H9 (cell line): ENCODE measurements at regions not wholly inside any gene's neighbourhood (a gene's known extent, or its start where the extent isn't known, plus 50 kb on each side); places are given as distances from the start of the nearest gene placed in this dataset.

ENCODE experiments used
- DNase-seq: peaks from one replicate; pipeline ENCODE4 v3.0.0-alpha.2; 2017
- H2AFZ ChIP-seq: one replicate; pipeline ENCODE4 v1.6.1; 2013; ENCODE audit warnings: mild to moderate bottlenecking, low read length, control low read depth, moderate library complexity
- H2AK5ac ChIP-seq: 2 replicates; pipeline ENCODE4 v1.6.1; 2013; ENCODE audit warnings: low read length, control low read depth, mixed read lengths; ENCODE audit not compliant: insufficient read length
- H2BK120ac ChIP-seq: one replicate; pipeline ENCODE4 v1.6.1; 2013; ENCODE audit warnings: low read depth, mild to moderate bottlenecking, low read length, control low read depth, inconsistent platforms; ENCODE audit not compliant: poor library complexity, severe bottlenecking
- H2BK12ac ChIP-seq: 2 replicates; pipeline ENCODE4 v1.6.1; 2013; ENCODE audit warnings: low read length, control low read depth, mixed read lengths, low read depth; ENCODE audit not compliant: insufficient read length
- H2BK15ac ChIP-seq: 2 replicates; pipeline ENCODE4 v1.6.1; 2013; ENCODE audit warnings: low read depth, low read length, control low read depth
- H2BK20ac ChIP-seq: one replicate; pipeline ENCODE4 v1.6.1; 2013; ENCODE audit warnings: low read depth, mild to moderate bottlenecking, low read length, control low read depth, inconsistent platforms; ENCODE audit not compliant: poor library complexity, severe bottlenecking
- H2BK5ac ChIP-seq: 2 replicates; pipeline ENCODE4 v1.6.1; 2013; ENCODE audit warnings: low read length, control low read depth, mixed read lengths; ENCODE audit not compliant: insufficient read length
- H3K14ac ChIP-seq: 2 replicates; pipeline ENCODE4 v1.6.1; 2013; ENCODE audit warnings: low read length, control low read depth; ENCODE audit not compliant: insufficient read depth
- H3K18ac ChIP-seq: 2 replicates; pipeline ENCODE4 v1.6.1; 2013; ENCODE audit warnings: low read depth, mild to moderate bottlenecking, mixed read lengths, low read length, control low read depth; ENCODE audit not compliant: insufficient read length
- H3K23ac ChIP-seq: 2 replicates; pipeline ENCODE4 v1.6.1; 2013; ENCODE audit warnings: low read length, control low read depth, mixed read lengths, low read depth; ENCODE audit not compliant: insufficient read length
- H3K23me2 ChIP-seq: 2 replicates; pipeline ENCODE4 v1.6.1; 2013; ENCODE audit warnings: low read depth, mild to moderate bottlenecking, mixed read lengths, low read length, control low read depth; ENCODE audit not compliant: insufficient read length, poor library complexity, severe bottlenecking
- H3K27ac ChIP-seq: 2 replicates; pipeline ENCODE4 v1.5.1; 2013; ENCODE audit warnings: low read length, control low read depth, mixed read lengths, low read depth; ENCODE audit not compliant: insufficient read length
- H3K27me3 ChIP-seq: 2 replicates; pipeline ENCODE4 v1.6.1; 2013; ENCODE audit warnings: low read length, control low read depth, inconsistent platforms; ENCODE audit not compliant: insufficient read depth
- H3K4ac ChIP-seq: 2 replicates; pipeline ENCODE4 v1.6.1; 2013; ENCODE audit warnings: low read depth, mild to moderate bottlenecking, control low read depth, inconsistent platforms, low read length, moderate library complexity
- H3K4me1 ChIP-seq: 2 replicates; pipeline ENCODE4 v1.6.1; 2013; ENCODE audit warnings: low read length, control low read depth, inconsistent platforms; ENCODE audit not compliant: insufficient read depth
- H3K4me2 ChIP-seq: 2 replicates; pipeline ENCODE4 v1.6.1; 2013; ENCODE audit warnings: low read length, control low read depth, mixed read lengths; ENCODE audit not compliant: insufficient read length, insufficient read depth
- H3K56ac ChIP-seq: 2 replicates; pipeline ENCODE4 v1.6.1; 2013; ENCODE audit warnings: low read depth, mild to moderate bottlenecking, mixed read lengths, low read length, control low read depth; ENCODE audit not compliant: insufficient read length
- H3K79me1 ChIP-seq: 2 replicates; pipeline ENCODE4 v1.6.1; 2013; ENCODE audit warnings: low read depth, mild to moderate bottlenecking, moderate library complexity, low read length, control low read depth, inconsistent platforms; ENCODE audit not compliant: insufficient read depth, poor library complexity, severe bottlenecking
- H3K79me2 ChIP-seq: 2 replicates; pipeline ENCODE4 v1.6.1; 2013; ENCODE audit warnings: low read length, control low read depth, inconsistent platforms; ENCODE audit not compliant: insufficient read depth
- H3K9ac ChIP-seq: 2 replicates; pipeline ENCODE4 v1.6.1; 2013; ENCODE audit warnings: low read length, control low read depth, mixed read lengths; ENCODE audit not compliant: insufficient read length; ENCODE audit errors: extremely low read depth
- H3K9me3 ChIP-seq: one replicate; pipeline ENCODE4 v1.6.1; 2013; ENCODE audit warnings: low read depth, low read length, inconsistent platforms; ENCODE audit not compliant: control insufficient read depth
- H3T11ph ChIP-seq: one replicate; pipeline ENCODE4 v1.6.1; 2013; ENCODE audit warnings: mild to moderate bottlenecking, low read length, control low read depth, inconsistent platforms
- H4K20me1 ChIP-seq: one replicate; pipeline ENCODE4 v1.6.1; 2013; ENCODE audit not compliant: control insufficient read depth, insufficient read length, insufficient read depth
- H4K5ac ChIP-seq: 2 replicates; pipeline ENCODE4 v1.6.1; 2013; ENCODE audit warnings: low read depth, mild to moderate bottlenecking, mixed read lengths, low read length, control low read depth; ENCODE audit not compliant: insufficient read length
- H4K8ac ChIP-seq: replicated peaks from 2 replicates; pipeline ENCODE4 v1.6.1; 2013; ENCODE audit warnings: low read length, control low read depth, mixed read lengths, low read depth; ENCODE audit not compliant: insufficient read length
- H4K91ac ChIP-seq: 2 replicates; pipeline ENCODE4 v1.6.1; 2013; ENCODE audit warnings: low read depth, mild to moderate bottlenecking, moderate library complexity, mixed read lengths, low read length, control low read depth; ENCODE audit not compliant: insufficient read length
- H3K27ac Mint-ChIP-seq, 3 experiments: 2 replicates in 2 of 3; 3 replicates in 1 of 3; pipeline ENCODE4 v1.8.0; 2020 to 2021; ENCODE audit warnings: mixed read lengths in 3 of 3, mild to moderate bottlenecking in 1 of 3, moderate library complexity in 1 of 3
- H3K27me3 Mint-ChIP-seq: 2 replicates; pipeline ENCODE4 v1.8.0; 2021; ENCODE audit warnings: low read depth, mild to moderate bottlenecking, moderate library complexity, mixed read lengths
- H3K36me3 Mint-ChIP-seq, 3 experiments: 2 replicates in 2 of 3; 3 replicates in 1 of 3; pipeline ENCODE4 v1.8.0; 2020 to 2021; ENCODE audit warnings: low read depth in 3 of 3, mixed read lengths in 3 of 3; ENCODE audit not compliant: insufficient read depth in 1 of 3
- H3K4me1 Mint-ChIP-seq, 2 experiments: 2 replicates each; pipeline ENCODE4 v1.8.0; 2020; ENCODE audit warnings: mixed read lengths in 2 of 2
- H3K4me3 Mint-ChIP-seq, 2 experiments: 2 replicates in 1 of 2; 3 replicates in 1 of 2; pipeline ENCODE4 v1.8.0; 2020 to 2021; ENCODE audit warnings: mild to moderate bottlenecking in 2 of 2, mixed read lengths in 2 of 2, moderate library complexity in 1 of 2
- H3K9me3 Mint-ChIP-seq, 2 experiments: 2 replicates in 1 of 2; 3 replicates in 1 of 2; pipeline ENCODE4 v1.8.0; 2020; ENCODE audit warnings: mild to moderate bottlenecking in 2 of 2, mixed read lengths in 2 of 2, moderate library complexity in 1 of 2
- CTCF ChIP-seq: fragments of 200-600 bp; sonication (generic); conservative IDR thresholded peaks from 3 replicates; pipeline ENCODE4 v1.8.0; 2021; ENCODE audit warnings: antibody characterized with exemption, mild to moderate bottlenecking
- WGBS: extraction: QIAGEN DNeasy Blood & Tissue Kit; methylation state at CpG from one replicate; pipeline ENCODE4 v1.1.7; 2013; ENCODE audit warnings: missing lambda C conversion rate, low lambda C conversion rate, mixed read lengths; ENCODE audit not compliant: insufficient read length; ENCODE audit errors: extremely low coverage; 5-methylcytosine and 5-hydroxymethylcytosine counted together

GRCh38 chr2:236892721-236893120, 193.0 kb upstream of the COPS8 start:
- H3K56ac ChIP-seq: no peak overlapping the region
- H2BK12ac ChIP-seq: no peak overlapping the region
- H2BK5ac ChIP-seq: no peak overlapping the region
- no peak overlapping the region for H4K5ac ChIP-seq
- no peak overlapping the region for H3K14ac ChIP-seq
- H3K4me3 Mint-ChIP-seq: no peak overlapping the region
- H3K9me3 ChIP-seq: no peaks in the 10 kb centered on the region
- H4K8ac ChIP-seq: no peak overlapping the region
- no peak overlapping the region for H2AFZ ChIP-seq
- H3K4me1 ChIP-seq: no peaks in the 10 kb centered on the region
- no peak overlapping the region for H3K18ac ChIP-seq
- WGBS: no CpG with 5 or more reads among the region's 7 CpGs
- peaks cover 0 to 5% of the 10 kb centered on the region in 2 experiments; a peak in 3 of 4 replicates for H3K4me1 Mint-ChIP-seq
- H3K9ac ChIP-seq: no peak overlapping the region
- peaks cover 0 to 2% (median 0%) of the 10 kb centered on the region in 3 experiments; a peak in 2 of 7 replicates for H3K36me3 Mint-ChIP-seq
- H4K20me1 ChIP-seq: no peaks in the 10 kb centered on the region
- no peak overlapping the region for H3K4me2 ChIP-seq
- DNase-seq: no peak
- H3K27ac Mint-ChIP-seq: no peak overlapping the region
- H2BK120ac ChIP-seq: no peak overlapping the region
- H2BK15ac ChIP-seq: no peak overlapping the region; the same call in 1 of the 2 replicates
- H2AK5ac ChIP-seq: no peak overlapping the region
- H3T11ph ChIP-seq: no peak overlapping the region
- H3K9me3 Mint-ChIP-seq: 0 out of 5 replicates have a peak, but pooled peaks cover 0 to 2% of the 10 kb centered on the region in 2 experiments
- no peak overlapping the region for H3K23ac ChIP-seq
- H4K91ac ChIP-seq: no peak overlapping the region
- no peak overlapping the region for H2BK20ac ChIP-seq
- no peaks in the 10 kb centered on the region for H3K27me3 Mint-ChIP-seq
- H3K79me1 ChIP-seq: no peaks in the 10 kb centered on the region
- no peak overlapping the region for H3K27ac ChIP-seq
- H3K79me2 ChIP-seq: no peaks in the 10 kb centered on the region
- no peak for TF ChIP-seq CTCF
- no peaks in the 10 kb centered on the region for H3K27me3 ChIP-seq
- H3K23me2 ChIP-seq: no peaks in the 10 kb centered on the region
- H3K4ac ChIP-seq: no peak overlapping the region
